Pancreas (tissue), 10 donors: ENCODE measurements at regions not wholly inside any gene's neighbourhood (a gene's known extent, or its start where the extent isn't known, plus 50 kb on each side); places are given as distances from the start of the nearest gene placed in this dataset.

Source experiments
- ATAC-seq, 4 donors: fragments of 200-7000 bp; cut with Tn5 transposase; one replicate each; pipeline versions ENCODE4 v1.8.0 to v1.9.1; 2020; ENCODE audit warnings: mild to moderate bottlenecking in 4 of 4, moderate library complexity in 4 of 4
- DNase-seq, 6 donors: peaks; one replicate each; pipeline ENCODE4 v3.0.0-alpha.2; 2020
- FAIRE-seq: peaks from 2 replicates; lab custom pipeline; 2012; peaks lifted over from hg19 to GRCh38; lab: Jason Lieb, UNC
- H3K27ac ChIP-seq, 4 donors: fragments of 200-600 bp; sonication (generic); 1 replicate in 3 of 4; 2 replicates in 1 of 4; pipeline versions ENCODE4 v1.5.0 to v1.8.0; 2020
- H3K27me3 ChIP-seq, 4 donors: fragments of 200-600 bp; one replicate each; pipeline ENCODE4 v1.8.0; 2021
- H3K36me3 ChIP-seq, 3 donors: fragments of 200-600 bp; sonication (generic) in 1 of 3; one replicate each; pipeline versions ENCODE4 v1.5.0 to v1.8.0; 2020 to 2021
- H3K4me1 ChIP-seq, 3 donors: fragments of 200-600 bp; one replicate each; pipeline ENCODE4 v1.8.0; 2021
- H3K4me3 ChIP-seq, 4 donors: fragments of 200-600 bp; sonication (generic) in 2 of 4; one replicate each; pipeline versions ENCODE4 v1.5.0 to v1.8.0; 2020 to 2021
- H3K9me3 ChIP-seq, 4 donors: fragments of 200-600 bp; one replicate each; pipeline ENCODE4 v1.8.0; 2021
- CTCF ChIP-seq, 4 donors: fragments of 200-600 bp; sonication (generic) in 3 of 4; IDR thresholded peaks; one replicate each; pipeline versions ENCODE4 v1.5.0 to v1.8.0; 2021; ENCODE audit warnings: antibody characterized with exemption in 4 of 4
- WGBS, 2 donors: extraction: QIAGEN DNeasy Blood & Tissue Kit; methylation state at CpG; one replicate each; pipeline ENCODE4 v1.1.7; 2013; 5-methylcytosine and 5-hydroxymethylcytosine counted together
- intact Hi-C, 3 donors: fragments of 100-400 bp; cut with DNase I; formaldehyde crosslinking; loops; one replicate each; pipeline versions ENCODE4 v1.11.1 to v1.14.2; 2022
- donor health status: healthy with polysubstance abuse.
- donor health status: DM: no; HTN: no; CAD: no; lungs with moderate emphysema.
- donor health status: DM: no; HTN: no; CAD: no.
- donor health status: control.
- donor health status: control.
- donor health status: Bipolar disorder and iron deficiency.
- donor health status: DM: yes; HTN: yes; CAD: no.
- donor health status: DM: no; HTN: no; CAD: no.
- donor health status: DM: no; HTN: no; CAD: no.
- donor health status: DM: yes; HTN: yes; CAD: no.

DNA sequence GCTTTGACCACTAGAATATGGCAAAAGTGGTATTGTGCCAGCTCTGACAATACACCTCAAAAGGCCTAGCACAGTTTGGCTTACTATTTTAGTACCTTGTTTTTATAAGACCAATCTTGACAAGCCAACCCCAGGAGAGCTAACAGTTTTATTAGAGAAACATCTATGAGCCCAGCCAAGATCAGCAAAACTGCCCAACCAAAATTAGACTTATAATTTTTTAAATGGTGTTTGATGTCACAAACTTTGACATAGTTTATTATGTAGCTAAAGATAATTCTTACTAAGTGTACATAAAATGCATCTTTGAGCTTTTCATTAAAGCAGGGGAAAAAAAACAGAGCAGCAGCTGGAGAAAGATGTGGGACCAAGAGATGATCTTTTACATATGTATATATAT lies 537.5 kb downstream of the ZPLD1 start:
- no peak overlapping the region for H3K27ac ChIP-seq
- FAIRE-seq = peak; percentile 63
- no peaks in the 10 kb centered on the region for H3K27me3 ChIP-seq
- H3K4me3 ChIP-seq = no peak overlapping the region
- no peaks in the 10 kb centered on the region for H3K4me1 ChIP-seq
- no peak for DNase-seq
- H3K9me3 ChIP-seq = no peaks in the 10 kb centered on the region
- H3K36me3 ChIP-seq = no peaks in the 10 kb centered on the region
- intact Hi-C loops = no loop called here
- no peak for TF ChIP-seq CTCF (IDR thresholded peaks at IDR 0.05)
- ATAC-seq = no peak

DNA sequence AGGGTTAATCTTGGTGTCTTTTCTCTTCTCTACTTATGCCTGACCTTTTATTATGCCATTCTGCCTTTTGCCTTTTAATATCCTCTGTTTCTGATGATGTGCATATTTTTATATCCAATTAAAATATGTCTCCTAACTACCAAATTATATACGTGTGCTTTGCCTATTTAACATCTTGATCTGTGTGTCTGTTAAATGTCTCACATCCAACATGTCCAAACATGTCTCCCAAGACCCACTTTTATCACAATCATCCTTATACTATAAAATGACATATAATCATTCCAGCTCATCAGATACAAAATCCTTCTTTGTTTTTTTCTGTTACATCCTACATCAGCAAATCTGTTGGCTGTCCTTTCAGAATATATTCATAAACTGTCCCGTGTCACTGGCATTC lies 539.5 kb downstream of the ZPLD1 start:
- H3K4me3 ChIP-seq = no peak overlapping the region
- 60 to 63% methylated on average over 2 of the region's 2 CpGs for WGBS, 2 donors
- H3K4me1 ChIP-seq = no peaks in the 10 kb centered on the region
- no peak for TF ChIP-seq CTCF (IDR thresholded peaks at IDR 0.05)
- ATAC-seq (no peak), DNase-seq (no peak), FAIRE-seq (no peak)
- H3K9me3 ChIP-seq = no peaks in the 10 kb centered on the region
- no peaks in the 10 kb centered on the region for H3K27me3 ChIP-seq
- intact Hi-C loops = no loop called here
- no peaks in the 10 kb centered on the region for H3K36me3 ChIP-seq
- H3K27ac ChIP-seq = no peak overlapping the region

DNA sequence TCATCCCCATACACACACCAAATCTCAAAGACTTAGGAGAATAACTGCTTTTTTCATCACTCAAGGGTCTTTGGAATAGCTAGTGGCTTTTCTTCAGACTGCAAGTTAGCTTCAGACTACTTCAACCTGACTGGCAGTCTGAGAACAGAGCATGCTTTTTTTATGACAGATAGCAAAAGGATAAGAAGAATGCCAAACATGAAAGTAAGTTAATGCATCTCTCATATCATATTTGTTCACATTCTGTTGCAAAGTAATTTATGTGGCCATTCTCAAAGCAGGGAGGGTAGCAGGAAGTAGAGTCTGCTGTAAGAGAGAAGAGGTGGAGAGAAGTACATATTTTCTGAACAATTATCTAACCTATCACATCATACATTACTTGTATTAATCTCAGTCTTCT lies 544.4 kb downstream of the ZPLD1 start:
- ATAC-seq (no peak), DNase-seq (no peak), FAIRE-seq (no peak)
- intact Hi-C loops = no loop called here
- no peaks in the 10 kb centered on the region for H3K9me3 ChIP-seq
- H3K36me3 ChIP-seq = no peaks in the 10 kb centered on the region
- peaks cover 0 to 6% (median 0%) of the 10 kb centered on the region in 3 donors for H3K4me1 ChIP-seq
- no peaks in the 10 kb centered on the region for H3K27me3 ChIP-seq
- TF ChIP-seq CTCF (IDR thresholded peaks at IDR 0.05) = no peak
- no peak overlapping the region for H3K4me3 ChIP-seq
- H3K27ac ChIP-seq = no peak overlapping the region

GRCh38 chr3:102979682-102980354 lies 545.0 kb downstream of the ZPLD1 start:
- no peak for TF ChIP-seq CTCF (IDR thresholded peaks at IDR 0.05)
- no peak overlapping the region for H3K4me3 ChIP-seq
- no peaks in the 10 kb centered on the region for H3K36me3 ChIP-seq
- WGBS, 2 donors = 27 to 37% methylated on average over 4 of the region's 4 CpGs
- H3K4me1 ChIP-seq = peaks cover 0 to 6% (median 0%) of the 10 kb centered on the region in 3 donors
- H3K27ac ChIP-seq = no peak overlapping the region
- peak; percentile 91 to 99 (median 98) for ATAC-seq
- peak; percentile 64 to 87 (median 70) for DNase-seq
- H3K27me3 ChIP-seq = no peaks in the 10 kb centered on the region
- FAIRE-seq = no peak
- H3K9me3 ChIP-seq = no peaks in the 10 kb centered on the region
- intact Hi-C loops = no loop called here

DNA sequence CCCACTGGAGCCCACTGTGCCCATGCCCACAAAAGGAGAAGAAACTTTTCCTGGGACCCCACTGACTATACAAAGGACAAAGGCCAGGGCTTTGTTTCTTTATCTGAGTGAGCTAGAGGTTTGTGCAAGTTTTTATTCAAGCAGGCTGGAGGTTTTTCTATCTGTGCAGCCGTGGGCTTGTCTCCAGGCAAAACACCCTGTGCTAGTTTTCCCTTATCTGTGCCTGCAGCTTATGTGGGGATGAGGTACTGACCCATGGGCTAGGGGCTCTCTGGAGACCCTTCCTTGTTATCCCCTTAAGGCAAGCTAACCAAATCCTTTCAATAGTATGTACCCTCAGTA lies 545.5 kb downstream of the ZPLD1 start:
- 11 to 21% methylated on average over 1 of the region's 1 CpG for WGBS, 2 donors
- peaks cover 0 to 6% (median 0%) of the 10 kb centered on the region in 3 donors for H3K4me1 ChIP-seq
- intact Hi-C loops = no loop called here
- no peaks in the 10 kb centered on the region for H3K36me3 ChIP-seq
- H3K27me3 ChIP-seq = no peaks in the 10 kb centered on the region
- no peak for FAIRE-seq
- no peaks in the 10 kb centered on the region for H3K9me3 ChIP-seq
- peak in 2 of 4 donors; percentile 46 to 48 for ATAC-seq
- H3K4me3 ChIP-seq = no peak overlapping the region
- DNase-seq = no peak
- no peak overlapping the region for H3K27ac ChIP-seq
- TF ChIP-seq CTCF (IDR thresholded peaks at IDR 0.05) = no peak
